GM21360 (cell line): ENCODE measurements at regions not wholly inside any gene's neighbourhood (a gene's known extent, or its start where the extent isn't known, plus 50 kb on each side); places are given as distances from the start of the nearest gene placed in this dataset.

Experiments
- ATAC-seq: cut with Tn5 transposase; IDR thresholded peaks from one replicate; pipeline ENCODE4 v1.9.1; 2021; ENCODE audit warnings: mild to moderate bottlenecking, moderate library complexity; ENCODE audit not compliant: unreplicated experiment

- ATAC-seq: no peak
Observed at GRCh38 chr2:15874321-15874720, 66.0 kb upstream of the MYCN start.

GRCh38 chr2:15874854-15875804, 65.2 kb upstream of the MYCN start:
- ATAC-seq: no peak

- ATAC-seq: no peak
Observed at GRCh38 chr2:15875969-15876705, 64.2 kb upstream of the MYCN start.

GRCh38 chr2:15880226-15881119, 59.9 kb upstream of the MYCN start:
- ATAC-seq: no peak

GRCh38 chr2:15881120-15881433, 59.3 kb upstream of the MYCN start:
- no peak for ATAC-seq

- no peak for ATAC-seq
Observed at GRCh38 chr2:15881676-15882075, 58.7 kb upstream of the MYCN start.

- no peak for ATAC-seq
Observed at GRCh38 chr2:15882761-15883497, 57.4 kb upstream of the MYCN start.

GRCh38 chr2:15883684-15884083, 56.7 kb upstream of the MYCN start:
- ATAC-seq: no peak

- ATAC-seq: no peak
Observed at GRCh38 chr2:15884790-15885189, 55.6 kb upstream of the MYCN start.

GRCh38 chr2:15886231-15886630, 54.1 kb upstream of the MYCN start:
- no peak for ATAC-seq

GRCh38 chr2:15889442-15890123, 50.8 kb upstream of the MYCN start:
- no peak for ATAC-seq

- ATAC-seq: no peak
Observed at GRCh38 chr2:15890124-15890754, 50.1 kb upstream of the MYCN start.
